Trophoblast cell (in vitro differentiated cells and primary cell): ENCODE measurements at regions not wholly inside any gene's neighbourhood (a gene's known extent, or its start where the extent isn't known, plus 50 kb on each side); places are given as distances from the start of the nearest gene placed in this dataset.

Source experiments
- DNase-seq, 2 donors: peaks; one replicate each; pipeline ENCODE4 v3.0.0-alpha.2; 2016
- H2AFZ ChIP-seq: 2 replicates; pipeline ENCODE4 v1.6.1; 2013; ENCODE audit warnings: low read length, moderate library complexity, mild to moderate bottlenecking; ENCODE audit not compliant: insufficient read depth, poor library complexity
- H2AK5ac ChIP-seq: 2 replicates; pipeline ENCODE4 v1.6.1; 2013; ENCODE audit warnings: mild to moderate bottlenecking, low read length
- H2BK120ac ChIP-seq: 2 replicates; pipeline ENCODE4 v1.6.1; 2013; ENCODE audit warnings: low read length, mild to moderate bottlenecking, moderate library complexity; ENCODE audit not compliant: insufficient read depth, poor library complexity
- H2BK12ac ChIP-seq: 2 replicates; pipeline ENCODE4 v1.6.1; 2013; ENCODE audit warnings: mild to moderate bottlenecking, low read length, moderate library complexity
- H2BK5ac ChIP-seq: 2 replicates; pipeline ENCODE4 v1.6.1; 2013; ENCODE audit warnings: low read length, low read depth, moderate library complexity, mild to moderate bottlenecking; ENCODE audit not compliant: poor library complexity
- H3K14ac ChIP-seq: 2 replicates; pipeline ENCODE4 v1.6.1; 2013; ENCODE audit warnings: mild to moderate bottlenecking, low read length
- H3K18ac ChIP-seq: 2 replicates; pipeline ENCODE4 v1.6.1; 2013; ENCODE audit warnings: mild to moderate bottlenecking, low read length
- H3K23ac ChIP-seq: 2 replicates; pipeline ENCODE4 v1.6.1; 2013; ENCODE audit warnings: low read length
- H3K27ac ChIP-seq: 2 replicates; pipeline ENCODE4 v1.5.1; 2013; ENCODE audit warnings: low read depth, mild to moderate bottlenecking, inconsistent platforms, low read length, moderate library complexity
- H3K27me3 ChIP-seq: 2 replicates; pipeline ENCODE4 v1.6.1; 2013; ENCODE audit warnings: inconsistent platforms, mild to moderate bottlenecking, low read length, moderate library complexity; ENCODE audit not compliant: insufficient read depth
- H3K36me3 ChIP-seq, 2 experiments: 1 replicate in 1 of 2; 2 replicates in 1 of 2; pipeline ENCODE4 v1.6.1; 2013; ENCODE audit warnings: low read length in 2 of 2, mild to moderate bottlenecking in 2 of 2, moderate library complexity in 1 of 2; ENCODE audit not compliant: insufficient read depth in 2 of 2, control insufficient read depth in 1 of 2
- H3K4ac ChIP-seq: 2 replicates; pipeline ENCODE4 v1.6.1; 2013; ENCODE audit warnings: low read depth, mild to moderate bottlenecking, low read length, moderate library complexity
- H3K4me1 ChIP-seq, 2 experiments: 1 replicate in 1 of 2; 2 replicates in 1 of 2; pipeline ENCODE4 v1.6.1; 2013; ENCODE audit warnings: low read length in 2 of 2, mild to moderate bottlenecking in 2 of 2, moderate library complexity in 1 of 2; ENCODE audit not compliant: insufficient read depth in 2 of 2, control insufficient read depth in 1 of 2
- H3K4me2 ChIP-seq: 2 replicates; pipeline ENCODE4 v1.6.1; 2013; ENCODE audit warnings: inconsistent platforms, mild to moderate bottlenecking, low read length, moderate library complexity
- H3K4me3 ChIP-seq: 2 replicates; pipeline ENCODE4 v1.5.1; 2013; ENCODE audit warnings: mild to moderate bottlenecking, low read depth, low read length, inconsistent platforms
- H3K79me1 ChIP-seq: one replicate; pipeline ENCODE4 v1.6.1; 2013; ENCODE audit warnings: low read length
- H3K79me2 ChIP-seq: 2 replicates; pipeline ENCODE4 v1.6.1; 2013; ENCODE audit warnings: low read length, mild to moderate bottlenecking; ENCODE audit not compliant: control insufficient read depth, insufficient read depth, poor library complexity
- H3K9ac ChIP-seq: 2 replicates; pipeline ENCODE4 v1.6.1; 2013; ENCODE audit warnings: mild to moderate bottlenecking, low read length
- H3K9me3 ChIP-seq: 2 replicates; pipeline ENCODE4 v1.6.1; 2013; ENCODE audit warnings: low read depth, mild to moderate bottlenecking, control low read depth, inconsistent platforms, low read length; ENCODE audit not compliant: insufficient read depth
- H4K12ac ChIP-seq: 2 replicates; pipeline ENCODE4 v1.6.1; 2013; ENCODE audit warnings: low read depth, mild to moderate bottlenecking, low read length, moderate library complexity
- H4K8ac ChIP-seq: 2 replicates; pipeline ENCODE4 v1.6.1; 2013; ENCODE audit warnings: low read depth, mild to moderate bottlenecking, low read length, moderate library complexity
- H4K91ac ChIP-seq: one replicate; pipeline ENCODE4 v1.6.1; 2013; ENCODE audit warnings: low read depth, mild to moderate bottlenecking, low read length, moderate library complexity
- WGBS: extraction: QIAGEN DNeasy Blood & Tissue Kit; methylation state at CpG from one replicate; pipeline ENCODE4 v1.1.7; 2013; ENCODE audit warnings: missing lambda C conversion rate; ENCODE audit not compliant: insufficient read length, insufficient coverage; ENCODE audit errors: extremely low coverage; 5-methylcytosine and 5-hydroxymethylcytosine counted together

DNA sequence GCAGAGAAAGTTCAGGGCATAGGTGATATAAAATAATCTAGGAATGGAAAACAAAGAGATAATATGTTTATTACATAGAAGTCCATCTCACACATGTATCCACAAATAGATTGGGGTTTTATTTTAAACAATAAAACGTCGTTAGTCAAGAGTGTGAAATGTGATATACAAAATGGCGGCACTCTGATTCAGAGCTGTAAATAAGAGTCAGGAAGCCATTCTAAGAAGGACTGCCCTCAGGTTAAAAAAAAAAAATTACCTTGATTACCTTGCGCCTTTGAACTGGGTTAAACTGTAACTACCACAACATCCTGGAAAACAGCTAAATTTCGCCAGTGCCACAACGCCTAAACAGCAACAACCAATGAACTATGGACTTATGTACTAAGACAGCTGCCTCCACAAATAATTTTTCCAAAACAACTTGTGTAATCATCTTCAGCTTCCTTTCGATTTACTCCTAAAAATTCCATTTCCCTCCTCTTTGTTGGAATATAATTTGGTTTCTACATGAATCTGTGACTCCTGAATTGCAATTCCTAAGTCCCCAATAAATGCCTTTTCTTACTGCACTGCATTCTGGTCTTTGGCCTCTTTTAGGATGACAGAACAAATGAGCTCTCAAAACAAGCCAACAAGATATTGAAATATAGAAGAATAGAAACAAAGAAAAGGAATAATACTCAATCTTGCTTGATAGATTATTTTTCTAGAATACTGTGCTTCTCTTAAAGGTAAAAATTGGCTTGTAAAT is 1019.5 kb upstream of the MAP3K7 start:
- Histone ChIP-seq H3K79me2 (no peaks in the 10 kb centered on the region), H2AFZ (no peak overlapping the region), H2AK5ac (no peak overlapping the region), H2BK120ac (no peak overlapping the region), H3K4me2 (no peak overlapping the region), H3K27me3 (no peaks in the 10 kb centered on the region), H3K4me1 (no peaks in the 10 kb centered on the region), H3K18ac (no peak overlapping the region), H4K12ac (no peak overlapping the region), H3K14ac (no peak overlapping the region), H3K9me3 (no peaks in the 10 kb centered on the region), H2BK5ac (no peak overlapping the region), H4K8ac (no peak overlapping the region), H4K91ac (no peak overlapping the region), H3K9ac (no peak overlapping the region), H2BK12ac (no peak overlapping the region), H3K79me1 (no peaks in the 10 kb centered on the region), H3K4ac (no peak overlapping the region), H3K36me3 (no peaks in the 10 kb centered on the region), H3K27ac (no peak overlapping the region), H3K4me3 (no peak overlapping the region), H3K23ac (no peak overlapping the region)
- WGBS, result 100% methylated on average over 1 of the region's 7 CpGs
- no peak for DNase-seq

DNA sequence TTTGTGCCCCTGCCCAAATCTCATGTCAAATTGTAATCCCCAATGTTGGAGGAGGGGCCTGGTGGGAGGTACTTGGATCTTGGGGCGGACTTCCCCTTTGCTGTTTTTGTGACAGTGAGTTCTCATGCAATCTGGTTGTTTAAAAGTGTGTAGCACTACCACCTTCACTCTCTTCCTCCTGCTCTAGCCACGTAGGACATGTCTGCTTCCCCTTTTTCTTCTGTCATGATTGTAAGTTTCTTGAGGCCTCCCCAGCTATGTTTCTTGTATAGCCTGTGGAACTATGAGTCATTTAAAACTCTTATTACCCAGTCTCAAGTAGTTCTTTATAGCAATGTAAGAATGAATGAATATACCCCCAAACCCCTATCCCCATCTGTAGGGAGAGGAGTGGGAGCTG is 1013.7 kb upstream of the MAP3K7 start:
- no CpG with 5 or more reads among the region's 2 CpGs for WGBS
- Histone ChIP-seq H4K12ac (no peak overlapping the region), H3K79me2 (no peaks in the 10 kb centered on the region), H2BK5ac (no peak overlapping the region), H3K27me3 (no peaks in the 10 kb centered on the region), H3K79me1 (no peaks in the 10 kb centered on the region), H3K14ac (no peak overlapping the region), H3K23ac (no peak overlapping the region), H4K8ac (no peak overlapping the region), H3K9me3 (no peaks in the 10 kb centered on the region), H3K4me1 (no peaks in the 10 kb centered on the region), H3K36me3 (no peaks in the 10 kb centered on the region), H3K4ac (no peak overlapping the region), H3K27ac (no peak overlapping the region), H2BK12ac (no peak overlapping the region), H3K4me3 (no peak overlapping the region), H3K9ac (no peak overlapping the region), H2BK120ac (no peak overlapping the region), H4K91ac (no peak overlapping the region), H2AFZ (no peak overlapping the region), H3K18ac (no peak overlapping the region), H3K4me2 (no peak overlapping the region), H2AK5ac (no peak overlapping the region)
- no peak for DNase-seq

DNA sequence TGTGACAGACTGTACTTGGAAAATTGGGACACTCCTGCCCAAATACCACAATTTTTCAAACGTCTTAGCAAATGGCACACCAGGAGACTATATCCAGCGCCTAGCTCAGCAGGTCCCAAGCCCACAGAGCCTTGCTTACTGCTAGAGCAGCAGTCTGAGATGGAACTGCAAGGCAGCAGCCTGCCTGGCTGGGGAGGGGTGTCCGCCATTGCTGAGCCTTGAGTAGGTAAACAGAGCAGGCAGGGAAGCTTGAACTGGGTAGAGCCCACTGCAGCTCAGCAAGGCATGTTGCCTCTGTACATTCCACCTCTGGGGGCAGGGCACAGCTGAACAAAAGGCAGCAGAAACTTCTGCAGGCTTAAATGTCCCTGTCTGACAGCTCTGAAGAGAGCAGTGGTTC is 1003.3 kb upstream of the MAP3K7 start:
- Histone ChIP-seq H3K79me2 (no peaks in the 10 kb centered on the region), H3K4me1 (no peaks in the 10 kb centered on the region), H3K4me3 (no peak overlapping the region), H2BK120ac (no peak overlapping the region), H3K9me3 (no peaks in the 10 kb centered on the region), H2AK5ac (no peak overlapping the region), H3K9ac (no peak overlapping the region), H2BK12ac (no peak overlapping the region), H2AFZ (no peak overlapping the region), H3K27me3 (no peaks in the 10 kb centered on the region), H3K18ac (no peak overlapping the region), H4K91ac (no peak overlapping the region), H4K12ac (no peak overlapping the region), H3K27ac (no peak overlapping the region), H3K14ac (no peak overlapping the region), H4K8ac (no peak overlapping the region), H3K4ac (no peak overlapping the region), H3K23ac (no peak overlapping the region), H2BK5ac (no peak overlapping the region), H3K36me3 (no peaks in the 10 kb centered on the region), H3K79me1 (no peaks in the 10 kb centered on the region), H3K4me2 (no peak overlapping the region)
- WGBS, result no CpG with 5 or more reads among the region's 3 CpGs
- DNase-seq, result no peak

DNA sequence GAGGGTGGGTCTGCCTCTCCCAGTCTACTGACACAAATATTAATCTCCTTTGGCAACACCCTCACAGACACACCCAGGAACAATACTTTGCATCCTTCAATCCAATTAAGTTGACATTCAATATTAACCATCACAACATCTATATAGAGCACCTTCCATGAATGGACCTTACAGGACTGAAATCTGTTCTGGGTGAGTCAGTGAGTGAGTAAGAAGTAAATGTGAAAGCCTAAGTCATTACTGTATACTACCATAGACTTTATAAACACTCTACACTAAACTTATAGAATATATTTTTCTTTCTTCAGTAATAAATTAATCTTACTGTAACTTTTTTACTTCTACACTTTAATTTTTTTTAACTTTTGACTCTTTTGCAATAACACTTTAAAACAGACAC is 993.8 kb upstream of the MAP3K7 start:
- H3K27me3 ChIP-seq, result no peaks in the 10 kb centered on the region
- H3K79me2 ChIP-seq, result no peaks in the 10 kb centered on the region
- H3K79me1 ChIP-seq, result no peaks in the 10 kb centered on the region
- H4K8ac ChIP-seq, result no peak overlapping the region
- H3K27ac ChIP-seq, result no peak overlapping the region
- no peak overlapping the region for H3K23ac ChIP-seq
- H2BK12ac ChIP-seq, result no peak overlapping the region
- no peak overlapping the region for H2AFZ ChIP-seq
- no peak overlapping the region for H3K18ac ChIP-seq
- no peak overlapping the region for H3K14ac ChIP-seq
- no peak overlapping the region for H3K4me2 ChIP-seq
- H4K12ac ChIP-seq, result no peak overlapping the region
- no peak overlapping the region for H4K91ac ChIP-seq
- DNase-seq, result no peak
- H3K4ac ChIP-seq, result no peak overlapping the region
- H3K36me3 ChIP-seq, result no peaks in the 10 kb centered on the region
- no peak overlapping the region for H2BK120ac ChIP-seq
- no peak overlapping the region for H2BK5ac ChIP-seq
- H2AK5ac ChIP-seq, result no peak overlapping the region
- H3K9ac ChIP-seq, result no peak overlapping the region
- no peaks in the 10 kb centered on the region for H3K9me3 ChIP-seq
- H3K4me3 ChIP-seq, result no peak overlapping the region
- H3K4me1 ChIP-seq, result no peaks in the 10 kb centered on the region
